Immature natural killer cell (primary cell): ENCODE measurements at regions not wholly inside any gene's neighbourhood (a gene's known extent, or its start where the extent isn't known, plus 50 kb on each side); places are given as distances from the start of the nearest gene placed in this dataset.

Source experiments
- DNase-seq, 3 donors: peaks; one replicate each; pipeline ENCODE4 v3.0.0; 2022; ENCODE audit warnings: mixed read lengths in 1 of 3
- H3K27ac Mint-ChIP-seq, 6 donors: one replicate each; pipeline ENCODE4 v1.8.0; 2020; ENCODE audit warnings: mixed read lengths in 6 of 6, mild to moderate bottlenecking in 5 of 6, inconsistent platforms in 4 of 6, moderate library complexity in 3 of 6
- H3K27me3 Mint-ChIP-seq, 3 donors: one replicate each; pipeline ENCODE4 v1.8.0; 2020 to 2021; ENCODE audit warnings: low read depth in 3 of 3, mild to moderate bottlenecking in 3 of 3, mixed read lengths in 3 of 3, moderate library complexity in 3 of 3, inconsistent platforms in 1 of 3
- H3K36me3 Mint-ChIP-seq, 3 donors: one replicate each; pipeline ENCODE4 v1.8.0; 2020; ENCODE audit warnings: mixed read lengths in 3 of 3, inconsistent platforms in 2 of 3, mild to moderate bottlenecking in 2 of 3
- H3K4me1 Mint-ChIP-seq, 2 donors: one replicate each; pipeline ENCODE4 v1.8.0; 2020; ENCODE audit warnings: inconsistent platforms in 2 of 2, mild to moderate bottlenecking in 2 of 2, mixed read lengths in 2 of 2, moderate library complexity in 1 of 2
- H3K4me3 Mint-ChIP-seq, 5 donors: one replicate each; pipeline ENCODE4 v1.8.0; 2020; ENCODE audit warnings: mild to moderate bottlenecking in 5 of 5, mixed read lengths in 5 of 5, inconsistent platforms in 3 of 5, moderate library complexity in 3 of 5
- H3K9me3 Mint-ChIP-seq, 6 donors: one replicate each; pipeline ENCODE4 v1.8.0; 2020; ENCODE audit warnings: mild to moderate bottlenecking in 6 of 6, mixed read lengths in 6 of 6, inconsistent platforms in 4 of 6, moderate library complexity in 3 of 6

GRCh38 chr5:36521838-36522745 is 84.3 kb upstream of the SLC1A3 start:
- Mint-ChIP-seq H3K4me1 (no peaks in the 10 kb centered on the region), H3K36me3 (no peaks in the 10 kb centered on the region), H3K27me3 (peaks cover 0 to 4% (median 2%) of the 10 kb centered on the region in 3 donors), H3K27ac (no peak overlapping the region), H3K9me3 (peaks cover 0 to 5% (median 0%) of the 10 kb centered on the region in 6 donors), H3K4me3 (no peak overlapping the region)
- DNase-seq = no peak

GRCh38 chr5:36522746-36523065 is 83.7 kb upstream of the SLC1A3 start:
- no peak overlapping the region for H3K27ac Mint-ChIP-seq
- no peaks in the 10 kb centered on the region for H3K4me1 Mint-ChIP-seq
- DNase-seq = no peak
- no peak overlapping the region for H3K4me3 Mint-ChIP-seq
- peaks cover 0 to 5% (median 0%) of the 10 kb centered on the region in 6 donors for H3K9me3 Mint-ChIP-seq
- H3K27me3 Mint-ChIP-seq = peaks cover 0 to 4% (median 2%) of the 10 kb centered on the region in 3 donors
- no peaks in the 10 kb centered on the region for H3K36me3 Mint-ChIP-seq

- H3K27me3 Mint-ChIP-seq = peaks cover 0 to 4% (median 2%) of the 10 kb centered on the region in 3 donors
- no peak overlapping the region for H3K4me3 Mint-ChIP-seq
- H3K27ac Mint-ChIP-seq = no peak overlapping the region
- H3K4me1 Mint-ChIP-seq = no peaks in the 10 kb centered on the region
- no peaks in the 10 kb centered on the region for H3K36me3 Mint-ChIP-seq
- DNase-seq = no peak
- peaks cover 0 to 5% (median 0%) of the 10 kb centered on the region in 6 donors for H3K9me3 Mint-ChIP-seq
Observed at GRCh38 chr5:36523450-36523849, 83.0 kb upstream of the SLC1A3 start.

- no peak for DNase-seq
- Mint-ChIP-seq H3K27ac (no peak overlapping the region), H3K4me3 (no peak overlapping the region), H3K27me3 (peaks cover 0 to 4% (median 2%) of the 10 kb centered on the region in 3 donors), H3K36me3 (no peaks in the 10 kb centered on the region), H3K9me3 (peaks cover 0 to 5% (median 0%) of the 10 kb centered on the region in 6 donors), H3K4me1 (no peaks in the 10 kb centered on the region)
Observed at GRCh38 chr5:36523926-36524325, 82.5 kb upstream of the SLC1A3 start.

GRCh38 chr5:36526537-36526936 is 79.9 kb upstream of the SLC1A3 start:
- Mint-ChIP-seq H3K27ac (no peak overlapping the region), H3K27me3 (peaks cover 2 to 4% (median 2%) of the 10 kb centered on the region in 3 donors), H3K36me3 (no peaks in the 10 kb centered on the region), H3K4me3 (no peak overlapping the region), H3K9me3 (peaks cover 0 to under 1% (median 0%) of the 10 kb centered on the region in 6 donors), H3K4me1 (no peaks in the 10 kb centered on the region)
- DNase-seq = no peak

GRCh38 chr5:36528588-36528987 is 77.8 kb upstream of the SLC1A3 start:
- Mint-ChIP-seq H3K4me1 (no peaks in the 10 kb centered on the region), H3K27ac (no peak overlapping the region)

GRCh38 chr5:36529142-36529541 is 77.3 kb upstream of the SLC1A3 start:
- Mint-ChIP-seq H3K4me3 (no peak overlapping the region), H3K36me3 (no peaks in the 10 kb centered on the region), H3K27ac (no peak overlapping the region), H3K27me3 (peaks cover 0 to 5% (median 4%) of the 10 kb centered on the region in 3 donors), H3K9me3 (peaks cover 0 to 6% (median 0%) of the 10 kb centered on the region in 6 donors), H3K4me1 (no peaks in the 10 kb centered on the region)
- no peak for DNase-seq

More at GRCh38 chr5:36528588-36528987, 77.8 kb upstream of the SLC1A3 start:
- Mint-ChIP-seq H3K4me3 (no peak overlapping the region), H3K9me3 (peaks cover 0 to 6% (median 0%) of the 10 kb centered on the region in 6 donors), H3K36me3 (no peaks in the 10 kb centered on the region), H3K27me3 (peaks cover 2 to 5% (median 4%) of the 10 kb centered on the region in 3 donors)
- no peak for DNase-seq

GRCh38 chr5:36530215-36530614 is 76.2 kb upstream of the SLC1A3 start:
- peaks cover 0 to 5% (median under 1%) of the 10 kb centered on the region in 3 donors for H3K27me3 Mint-ChIP-seq
- H3K27ac Mint-ChIP-seq = no peak overlapping the region
- H3K4me3 Mint-ChIP-seq = no peak overlapping the region
- H3K4me1 Mint-ChIP-seq = no peaks in the 10 kb centered on the region
- peaks cover 0 to 6% (median 0%) of the 10 kb centered on the region in 6 donors for H3K9me3 Mint-ChIP-seq
- no peaks in the 10 kb centered on the region for H3K36me3 Mint-ChIP-seq
- no peak for DNase-seq

- no peak overlapping the region for H3K4me3 Mint-ChIP-seq
- H3K9me3 Mint-ChIP-seq = peaks cover 0 to 6% (median 0%) of the 10 kb centered on the region in 6 donors
- H3K27ac Mint-ChIP-seq = no peak overlapping the region
- H3K4me1 Mint-ChIP-seq = no peaks in the 10 kb centered on the region
- H3K27me3 Mint-ChIP-seq = peaks cover 0 to 5% (median 3%) of the 10 kb centered on the region in 3 donors
- no peaks in the 10 kb centered on the region for H3K36me3 Mint-ChIP-seq
- DNase-seq = no peak
Observed at GRCh38 chr5:36531401-36531800, 75.0 kb upstream of the SLC1A3 start.

- no peak for DNase-seq
- Mint-ChIP-seq H3K9me3 (peaks cover 0 to 6% (median 0%) of the 10 kb centered on the region in 6 donors), H3K27me3 (peaks cover 0 to 5% (median 4%) of the 10 kb centered on the region in 3 donors), H3K36me3 (no peaks in the 10 kb centered on the region), H3K4me1 (no peaks in the 10 kb centered on the region), H3K27ac (no peak overlapping the region), H3K4me3 (no peak overlapping the region)
Observed at GRCh38 chr5:36535378-36535777, 71.0 kb upstream of the SLC1A3 start.

GRCh38 chr5:36535859-36536615 is 70.4 kb upstream of the SLC1A3 start:
- peaks cover 0 to 6% (median 0%) of the 10 kb centered on the region in 6 donors for H3K9me3 Mint-ChIP-seq
- DNase-seq = no peak
- H3K4me3 Mint-ChIP-seq = no peak overlapping the region
- no peaks in the 10 kb centered on the region for H3K36me3 Mint-ChIP-seq
- H3K4me1 Mint-ChIP-seq = no peaks in the 10 kb centered on the region
- peaks cover 0 to 5% (median 4%) of the 10 kb centered on the region in 3 donors for H3K27me3 Mint-ChIP-seq
- no peak overlapping the region for H3K27ac Mint-ChIP-seq

GRCh38 chr5:36536616-36537005 is 69.8 kb upstream of the SLC1A3 start:
- no peaks in the 10 kb centered on the region for H3K36me3 Mint-ChIP-seq
- H3K9me3 Mint-ChIP-seq = peaks cover 0 to 5% (median 0%) of the 10 kb centered on the region in 6 donors
- peaks cover 0 to 4% (median 2%) of the 10 kb centered on the region in 3 donors for H3K27me3 Mint-ChIP-seq
- H3K4me1 Mint-ChIP-seq = no peaks in the 10 kb centered on the region
- no peak overlapping the region for H3K27ac Mint-ChIP-seq
- no peak overlapping the region for H3K4me3 Mint-ChIP-seq
- DNase-seq = no peak

GRCh38 chr5:36537724-36538123 is 68.7 kb upstream of the SLC1A3 start:
- peaks cover 0 to 4% (median 0%) of the 10 kb centered on the region in 6 donors for H3K9me3 Mint-ChIP-seq
- no peak overlapping the region for H3K27ac Mint-ChIP-seq
- H3K4me3 Mint-ChIP-seq = no peak overlapping the region
- H3K4me1 Mint-ChIP-seq = no peaks in the 10 kb centered on the region
- DNase-seq = no peak
- H3K36me3 Mint-ChIP-seq = peaks cover 0 to 3% (median 0%) of the 10 kb centered on the region in 3 donors
- peaks cover 0 to 4% (median 2%) of the 10 kb centered on the region in 3 donors for H3K27me3 Mint-ChIP-seq
